ENCODE measurements at regions not wholly inside any gene's neighbourhood (a gene's known extent, or its start where the extent isn't known, plus 50 kb on each side); places are given as distances from the start of the nearest gene placed in this dataset.

- no peak overlapping the region for H3K4me2 ChIP-seq (ENCODE audit: low read length)
- no peak for DNase-seq (ENCODE audit: low spot score)
- no peaks in the 10 kb centered on the region for H3K36me3 ChIP-seq (ENCODE audit: insufficient read depth, low read length)
- H3K79me2 ChIP-seq (ENCODE audit: insufficient read depth, low read depth, low read length) = no peaks in the 10 kb centered on the region
- H3K9me2 ChIP-seq (ENCODE audit: insufficient read depth, low read length) = no peaks in the 10 kb centered on the region
- no peak for TF ChIP-seq EZH2phosphoT487 (IDR thresholded peaks at IDR 0.05; ENCODE audit: borderline replicate concordance, low read depth, low read length)
- POLR2A ChIA-PET = no interaction called here
- no TSS peak for BruUV-seq (replicated peaks)
- H3K9me3 ChIP-seq (ENCODE audit: low read length) = no peaks in the 10 kb centered on the region
- intact Hi-C loops (cut with micrococcal nuclease; ENCODE audit: unreplicated experiment) = no loop called here
- no peak overlapping the region for H3K4me3 ChIP-seq (ENCODE audit: low read depth, low read length, poor library complexity, severe bottlenecking)
- CTCF ChIA-PET (ENCODE audit: unreplicated experiment) = no interaction called here
- H3K4me1 ChIP-seq (ENCODE audit: insufficient read depth, low read length, poor library complexity, severe bottlenecking) = no peaks in the 10 kb centered on the region
- no peaks in the 10 kb centered on the region for H4K20me1 ChIP-seq (ENCODE audit: insufficient read depth, low read length)
- no peak overlapping the region for H2AFZ ChIP-seq (ENCODE audit: low read length)
- no peak overlapping the region for H3K27ac ChIP-seq (ENCODE audit: low read depth, low read length, poor library complexity, severe bottlenecking)
Observed at GRCh38 chr2:155622443-155622842, 710.1 kb downstream of the NR4A2 start.

GRCh38 chr2:155600914-155601760 is 731.4 kb downstream of the NR4A2 start:
- BruUV-seq (replicated peaks) = no TSS peak
- no peak overlapping the region for H2AFZ ChIP-seq (ENCODE audit: low read length)
- H3K27ac ChIP-seq (ENCODE audit: low read depth, low read length, poor library complexity, severe bottlenecking) = no peak overlapping the region
- CTCF ChIA-PET (ENCODE audit: unreplicated experiment) = no interaction called here
- no peaks in the 10 kb centered on the region for H3K9me2 ChIP-seq (ENCODE audit: insufficient read depth, low read length)
- H3K4me3 ChIP-seq (ENCODE audit: low read depth, low read length, poor library complexity, severe bottlenecking) = no peak overlapping the region
- intact Hi-C loops (cut with micrococcal nuclease; ENCODE audit: unreplicated experiment) = no loop called here
- no peak overlapping the region for H3K4me2 ChIP-seq (ENCODE audit: low read length)
- DNase-seq (ENCODE audit: low spot score) = no peak
- no peaks in the 10 kb centered on the region for H3K36me3 ChIP-seq (ENCODE audit: insufficient read depth, low read length)
- POLR2A ChIA-PET = no interaction called here
- H3K4me1 ChIP-seq (ENCODE audit: insufficient read depth, low read length, poor library complexity, severe bottlenecking) = no peaks in the 10 kb centered on the region
- TF ChIP-seq CTCF (conservative IDR thresholded peaks at IDR 0.05; ENCODE audit: low read length) (no peak), EZH2phosphoT487 (IDR thresholded peaks at IDR 0.05; ENCODE audit: borderline replicate concordance, low read depth, low read length) (no peak)
- H4K20me1 ChIP-seq (ENCODE audit: insufficient read depth, low read length) = no peaks in the 10 kb centered on the region
- no peaks in the 10 kb centered on the region for H3K9me3 ChIP-seq (ENCODE audit: low read length)
- no peaks in the 10 kb centered on the region for H3K79me2 ChIP-seq (ENCODE audit: insufficient read depth, low read depth, low read length)

- H3K79me2 ChIP-seq (ENCODE audit: insufficient read depth, low read depth, low read length) = no peaks in the 10 kb centered on the region
- no peaks in the 10 kb centered on the region for H4K20me1 ChIP-seq (ENCODE audit: insufficient read depth, low read length)
- intact Hi-C loops (cut with micrococcal nuclease; ENCODE audit: unreplicated experiment) = no loop called here
- no peak overlapping the region for H3K4me2 ChIP-seq (ENCODE audit: low read length)
- no peaks in the 10 kb centered on the region for H3K9me2 ChIP-seq (ENCODE audit: insufficient read depth, low read length)
- no peaks in the 10 kb centered on the region for H3K36me3 ChIP-seq (ENCODE audit: insufficient read depth, low read length)
- BruUV-seq (replicated peaks) = no TSS peak
- H3K4me3 ChIP-seq (ENCODE audit: low read depth, low read length, poor library complexity, severe bottlenecking) = no peak overlapping the region
- no peak overlapping the region for H2AFZ ChIP-seq (ENCODE audit: low read length)
- POLR2A ChIA-PET = no interaction called here
- DNase-seq (ENCODE audit: low spot score) = no peak
- no peak for TF ChIP-seq EZH2phosphoT487 (IDR thresholded peaks at IDR 0.05; ENCODE audit: borderline replicate concordance, low read depth, low read length)
- TF ChIP-seq CTCF (conservative IDR thresholded peaks at IDR 0.05; ENCODE audit: low read length) = no peak
- H3K4me1 ChIP-seq (ENCODE audit: insufficient read depth, low read length, poor library complexity, severe bottlenecking) = no peaks in the 10 kb centered on the region
- no peak overlapping the region for H3K27ac ChIP-seq (ENCODE audit: low read depth, low read length, poor library complexity, severe bottlenecking)
- CTCF ChIA-PET (ENCODE audit: unreplicated experiment) = no interaction called here
- no peaks in the 10 kb centered on the region for H3K9me3 ChIP-seq (ENCODE audit: low read length)
Observed at GRCh38 chr2:155600296-155600695, 732.2 kb downstream of the NR4A2 start.
